Lower lobe of right lung (tissue), 2 donors: ENCODE measurements at regions not wholly inside any gene's neighbourhood (a gene's known extent, or its start where the extent isn't known, plus 50 kb on each side); places are given as distances from the start of the nearest gene placed in this dataset.
A peak's percentile ranks its signal among the peaks of the same experiment; 100 is the strongest.

ENCODE experiments used
- ATAC-seq, 2 donors: fragments of 200-7000 bp; cut with Tn5 transposase; one replicate each; pipeline ENCODE4 v1.9.1; 2020 to 2022; ENCODE audit warnings: mild to moderate bottlenecking in 2 of 2, moderate library complexity in 2 of 2
- DNase-seq: peaks from one replicate; pipeline ENCODE4 v3.0.0-alpha.2; 2020
- H3K27ac ChIP-seq: fragments of 200-600 bp; one replicate; pipeline ENCODE4 v1.8.0; 2022
- H3K27me3 ChIP-seq: fragments of 200-600 bp; one replicate; pipeline ENCODE4 v1.8.0; 2022; ENCODE audit warnings: low read depth
- H3K36me3 ChIP-seq: fragments of 200-600 bp; one replicate; pipeline ENCODE4 v1.8.0; 2022; ENCODE audit warnings: mild to moderate bottlenecking
- H3K4me1 ChIP-seq: fragments of 200-600 bp; one replicate; pipeline ENCODE4 v1.8.0; 2022
- H3K4me3 ChIP-seq: fragments of 200-600 bp; one replicate; pipeline ENCODE4 v1.8.0; 2022; ENCODE audit warnings: mild to moderate bottlenecking
- H3K9me3 ChIP-seq: fragments of 200-600 bp; one replicate; pipeline ENCODE4 v1.8.0; 2022
- CTCF ChIP-seq: fragments of 200-600 bp; IDR thresholded peaks from one replicate; pipeline ENCODE4 v1.8.0; 2022; ENCODE audit warnings: antibody characterized with exemption, mild to moderate bottlenecking
- intact Hi-C: fragments of 100-400 bp; cut with DNase I; formaldehyde crosslinking; loops from one replicate; pipeline ENCODE4 v1.11.0; 2022
- donor health status: DM: no; HTN: yes; CAD: no; lungs with severe emphysema.

GRCh38 chr13:80284290-80284689, 56.6 kb downstream of the SPRY2 start:
- TF ChIP-seq CTCF = no peak
- no peak for ATAC-seq
- Histone ChIP-seq H3K4me1 (no peaks in the 10 kb centered on the region), H3K27ac (no peak overlapping the region), H3K36me3 (no peaks in the 10 kb centered on the region), H3K4me3 (no peak overlapping the region), H3K27me3 (no peaks in the 10 kb centered on the region), H3K9me3 (peaks cover 5% of the 10 kb centered on the region)
- intact Hi-C loops = no loop called here
- DNase-seq = no peak

GRCh38 chr13:80278706-80279105, 62.2 kb downstream of the SPRY2 start:
- H3K4me3 ChIP-seq = no peak overlapping the region
- no peaks in the 10 kb centered on the region for H3K36me3 ChIP-seq
- TF ChIP-seq CTCF = no peak
- no peaks in the 10 kb centered on the region for H3K27me3 ChIP-seq
- no peaks in the 10 kb centered on the region for H3K4me1 ChIP-seq
- DNase-seq (no peak), ATAC-seq (no peak)
- H3K9me3 ChIP-seq = no peaks in the 10 kb centered on the region
- no peak overlapping the region for H3K27ac ChIP-seq
- intact Hi-C loops = no loop called here

GRCh38 chr13:80276371-80277289, 64.3 kb downstream of the SPRY2 start:
- intact Hi-C loops = no loop called here
- Histone ChIP-seq H3K4me3 (no peak overlapping the region), H3K27me3 (no peaks in the 10 kb centered on the region), H3K4me1 (no peaks in the 10 kb centered on the region), H3K27ac (no peak overlapping the region), H3K36me3 (no peaks in the 10 kb centered on the region), H3K9me3 (no peaks in the 10 kb centered on the region)
- DNase-seq (no peak), ATAC-seq (peak; percentile 57 to 62)
- TF ChIP-seq CTCF = peak; percentile 14

GRCh38 chr13:80274643-80275042, 66.3 kb downstream of the SPRY2 start:
- Histone ChIP-seq H3K4me3 (no peak overlapping the region), H3K9me3 (peaks cover 6% of the 10 kb centered on the region), H3K36me3 (no peaks in the 10 kb centered on the region), H3K27ac (no peak overlapping the region), H3K4me1 (no peaks in the 10 kb centered on the region), H3K27me3 (no peaks in the 10 kb centered on the region)
- TF ChIP-seq CTCF = no peak
- ATAC-seq (no peak), DNase-seq (no peak)
- intact Hi-C loops = no loop called here

- H3K4me3 ChIP-seq = no peak overlapping the region
- H3K4me1 ChIP-seq = no peaks in the 10 kb centered on the region
- DNase-seq = no peak
- H3K36me3 ChIP-seq = no peaks in the 10 kb centered on the region
- no peak for ATAC-seq
- intact Hi-C loops = no loop called here
- H3K9me3 ChIP-seq = peaks cover 6% of the 10 kb centered on the region
- TF ChIP-seq CTCF = no peak
- H3K27me3 ChIP-seq = no peaks in the 10 kb centered on the region
- no peak overlapping the region for H3K27ac ChIP-seq
These were observed 67.2 kb downstream of the SPRY2 start for GRCh38 chr13:80273718-80274117.
